RWPE2 (cell line): ENCODE measurements at regions not wholly inside any gene's neighbourhood (a gene's known extent, or its start where the extent isn't known, plus 50 kb on each side); places are given as distances from the start of the nearest gene placed in this dataset.

Experiments
- ATAC-seq: fragments of 200-7000 bp; cut with Tn5 transposase; 3 replicates; pipeline ENCODE4 v1.9.1; 2021; ENCODE audit warnings: low read depth
- DNase-seq: peaks from one replicate; pipeline ENCODE4 v3.0.0-alpha.2; 2020; ENCODE audit warnings: low spot score
- H3K27ac ChIP-seq: fragments of 450-650 bp; 2 replicates; pipeline ENCODE4 v1.5.1; 2017; ENCODE audit warnings: mild to moderate bottlenecking; ENCODE audit not compliant: poor library complexity, severe bottlenecking
- H3K27me3 ChIP-seq: fragments of 250-450 bp; sonication (Bioruptor Pico); 2 replicates; pipeline ENCODE4 v1.5.1; 2021; ENCODE audit warnings: mild to moderate bottlenecking, moderate library complexity; ENCODE audit not compliant: insufficient read depth, poor library complexity, severe bottlenecking
- H3K36me3 ChIP-seq: fragments of 250-450 bp; sonication (Bioruptor Pico); 2 replicates; pipeline ENCODE4 v1.5.1; 2020; ENCODE audit warnings: low read depth, mild to moderate bottlenecking, moderate library complexity
- H3K4me1 ChIP-seq: fragments of 250-450 bp; sonication (Bioruptor Pico); 2 replicates; pipeline ENCODE4 v1.5.1; 2021; ENCODE audit warnings: mild to moderate bottlenecking, moderate library complexity; ENCODE audit not compliant: insufficient read depth, poor library complexity, severe bottlenecking
- H3K4me3 ChIP-seq: fragments of 250-450 bp; sonication (Bioruptor Pico); 2 replicates; pipeline ENCODE4 v1.5.1; 2021; ENCODE audit warnings: mild to moderate bottlenecking, moderate library complexity; ENCODE audit not compliant: severe bottlenecking
- H3K9me3 ChIP-seq: fragments of 250-450 bp; sonication (Bioruptor Pico); 2 replicates; pipeline ENCODE4 v1.5.1; 2021; ENCODE audit warnings: mild to moderate bottlenecking, moderate library complexity; ENCODE audit not compliant: severe bottlenecking
- TF ChIP-seq, protein P1 (sequence below): fragments of 450-650 bp; IDR thresholded peaks from one replicate; pipeline ENCODE4 v1.5.1; 2017; ENCODE audit warnings: mild to moderate bottlenecking, moderate library complexity; ENCODE audit not compliant: poor library complexity, severe bottlenecking

DNA sequence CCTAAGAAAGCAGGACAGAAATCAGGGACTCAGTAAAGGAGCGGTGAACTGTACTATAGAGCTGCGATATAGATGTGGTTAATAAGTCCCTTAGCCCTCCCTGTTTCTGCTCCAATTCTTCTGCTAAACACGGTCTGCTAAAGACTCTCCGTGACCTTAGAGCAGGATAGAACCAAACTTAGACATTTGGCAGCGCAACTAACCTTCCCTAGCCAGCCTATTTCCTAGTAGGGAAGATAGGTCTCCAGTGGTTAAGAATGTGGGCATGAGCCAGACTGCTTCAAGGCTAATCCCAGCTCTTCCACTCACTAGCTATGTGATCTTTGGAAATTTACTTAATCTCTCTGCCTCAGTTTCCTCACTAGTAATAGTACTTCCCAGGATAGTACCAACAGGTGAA, 193.6 kb upstream of the IL12A start:
- no peak overlapping the region for H3K4me3 ChIP-seq
- DNase-seq (no peak), ATAC-seq (no peak)
- no peaks in the 10 kb centered on the region for H3K27me3 ChIP-seq
- H3K27ac ChIP-seq: no peak overlapping the region
- peaks cover 18% of the 10 kb centered on the region for H3K4me1 ChIP-seq
- H3K9me3 ChIP-seq: no peaks in the 10 kb centered on the region
- H3K36me3 ChIP-seq: peaks cover 3% of the 10 kb centered on the region; the same call in 1 of the 2 replicates
- TF ChIP-seq, protein P1, sequence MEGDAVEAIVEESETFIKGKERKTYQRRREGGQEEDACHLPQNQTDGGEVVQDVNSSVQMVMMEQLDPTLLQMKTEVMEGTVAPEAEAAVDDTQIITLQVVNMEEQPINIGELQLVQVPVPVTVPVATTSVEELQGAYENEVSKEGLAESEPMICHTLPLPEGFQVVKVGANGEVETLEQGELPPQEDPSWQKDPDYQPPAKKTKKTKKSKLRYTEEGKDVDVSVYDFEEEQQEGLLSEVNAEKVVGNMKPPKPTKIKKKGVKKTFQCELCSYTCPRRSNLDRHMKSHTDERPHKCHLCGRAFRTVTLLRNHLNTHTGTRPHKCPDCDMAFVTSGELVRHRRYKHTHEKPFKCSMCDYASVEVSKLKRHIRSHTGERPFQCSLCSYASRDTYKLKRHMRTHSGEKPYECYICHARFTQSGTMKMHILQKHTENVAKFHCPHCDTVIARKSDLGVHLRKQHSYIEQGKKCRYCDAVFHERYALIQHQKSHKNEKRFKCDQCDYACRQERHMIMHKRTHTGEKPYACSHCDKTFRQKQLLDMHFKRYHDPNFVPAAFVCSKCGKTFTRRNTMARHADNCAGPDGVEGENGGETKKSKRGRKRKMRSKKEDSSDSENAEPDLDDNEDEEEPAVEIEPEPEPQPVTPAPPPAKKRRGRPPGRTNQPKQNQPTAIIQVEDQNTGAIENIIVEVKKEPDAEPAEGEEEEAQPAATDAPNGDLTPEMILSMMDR: no peak

DNA sequence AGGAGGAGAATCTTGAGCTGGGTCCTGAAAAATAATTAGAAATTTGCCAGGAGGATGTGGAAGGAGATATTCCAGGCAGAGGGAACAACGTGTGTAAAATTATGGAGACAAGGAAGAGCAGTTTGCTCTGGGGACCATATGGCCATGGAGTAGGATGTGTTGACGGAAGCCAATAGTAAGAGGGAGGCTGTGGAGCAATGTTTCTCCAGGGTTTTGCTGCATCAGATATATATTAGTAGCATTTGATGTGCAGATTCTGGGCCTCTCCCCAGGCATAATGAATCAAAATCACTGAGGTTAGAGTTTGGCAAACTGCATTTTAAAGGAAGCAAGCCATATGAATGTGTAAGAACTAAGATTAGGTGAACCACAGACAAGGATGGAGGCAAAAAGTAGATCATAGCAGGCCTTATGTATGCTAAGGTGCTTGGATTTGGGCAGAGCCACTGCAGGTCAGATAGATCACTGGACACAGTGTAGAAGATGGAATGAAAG, 192.9 kb upstream of the IL12A start:
- peaks cover 3% of the 10 kb centered on the region; the same call in 1 of the 2 replicates for H3K36me3 ChIP-seq
- no peak overlapping the region for H3K4me3 ChIP-seq
- no peaks in the 10 kb centered on the region for H3K9me3 ChIP-seq
- H3K27ac ChIP-seq: no peak overlapping the region
- TF ChIP-seq, protein P1: no peak
- DNase-seq (no peak), ATAC-seq (no peak)
- no peaks in the 10 kb centered on the region for H3K27me3 ChIP-seq
- peaks cover 18% of the 10 kb centered on the region for H3K4me1 ChIP-seq

DNA sequence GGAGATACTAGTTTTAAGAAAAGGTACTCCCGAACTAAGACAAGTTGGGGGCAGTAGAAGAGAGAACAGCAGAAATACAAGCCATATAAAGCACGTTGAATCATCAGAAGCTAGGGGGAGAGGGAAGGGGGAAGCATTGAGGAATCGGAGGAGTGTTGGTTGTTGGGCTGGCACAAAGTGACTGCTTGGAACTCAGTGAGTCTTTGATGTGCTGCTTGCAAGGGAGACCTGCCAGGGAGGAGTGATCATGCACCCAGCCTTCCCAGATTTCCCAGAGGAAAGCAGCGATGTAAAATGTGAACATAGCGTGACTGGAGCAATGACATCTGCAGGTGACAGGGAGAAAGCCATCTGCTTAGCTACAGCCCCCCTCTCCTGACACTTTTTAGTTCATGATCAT, 192.4 kb upstream of the IL12A start:
- Histone ChIP-seq H3K9me3 (no peaks in the 10 kb centered on the region), H3K4me1 (peaks cover 18% of the 10 kb centered on the region), H3K4me3 (no peak overlapping the region), H3K36me3 (no peaks in the 10 kb centered on the region; the same call in 1 of the 2 replicates), H3K27ac (peak overlapping the region; percentile 57), H3K27me3 (no peaks in the 10 kb centered on the region)
- ATAC-seq (no peak), DNase-seq (no peak)
- TF ChIP-seq, protein P1: no peak

DNA sequence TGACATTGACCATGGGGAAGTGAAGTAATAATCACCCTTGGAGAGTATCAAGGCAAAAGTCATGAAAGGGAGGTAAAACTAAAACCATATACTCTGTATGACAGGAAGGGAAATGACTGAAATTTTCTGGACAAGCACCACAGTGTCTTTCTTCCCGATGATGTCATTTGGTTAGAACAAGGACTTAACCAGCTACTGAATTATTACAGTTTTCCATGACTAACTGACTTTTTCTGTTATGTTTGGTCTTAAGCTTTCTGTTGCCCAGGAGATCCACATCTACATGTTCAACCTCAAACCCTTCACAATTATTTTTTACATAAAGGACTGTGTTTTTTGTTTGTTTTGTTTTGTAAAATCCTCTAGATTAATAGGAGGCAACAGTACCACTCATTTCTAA, 191.9 kb upstream of the IL12A start:
- peak; percentile 18; the same call in 1 of the 3 replicates for ATAC-seq
- no peaks in the 10 kb centered on the region for H3K9me3 ChIP-seq
- peak overlapping the region; percentile 57 for H3K27ac ChIP-seq
- no peak overlapping the region for H3K4me3 ChIP-seq
- TF ChIP-seq, protein P1: no peak
- H3K4me1 ChIP-seq: peaks cover 18% of the 10 kb centered on the region
- no peaks in the 10 kb centered on the region for H3K27me3 ChIP-seq
- H3K36me3 ChIP-seq: no peaks in the 10 kb centered on the region; the same call in 1 of the 2 replicates
- no peak for DNase-seq

DNA sequence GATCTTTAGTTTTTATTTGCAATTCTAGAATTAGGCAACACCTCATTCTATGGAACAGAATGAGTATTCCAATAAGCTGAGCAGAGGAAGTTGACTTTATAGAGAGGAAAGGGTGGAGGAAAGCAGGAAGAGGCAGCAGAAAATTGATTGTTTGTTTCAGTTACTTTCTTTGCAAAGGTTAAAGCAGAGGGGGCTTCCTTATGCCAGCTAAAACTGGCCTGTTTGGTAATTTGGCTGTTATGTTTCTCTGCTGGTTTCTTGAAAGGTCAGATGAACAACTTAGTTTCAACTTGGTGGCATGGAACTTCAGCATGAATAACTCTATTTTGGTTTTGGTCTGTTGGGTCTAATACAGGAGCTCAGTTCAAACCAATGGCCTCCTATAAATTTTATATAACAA, 190.9 kb upstream of the IL12A start:
- no peaks in the 10 kb centered on the region for H3K27me3 ChIP-seq
- peaks cover 18% of the 10 kb centered on the region for H3K4me1 ChIP-seq
- H3K27ac ChIP-seq: peak overlapping the region; percentile 57
- H3K36me3 ChIP-seq: no peaks in the 10 kb centered on the region
- no peak overlapping the region for H3K4me3 ChIP-seq
- DNase-seq (no peak), ATAC-seq (no peak)
- TF ChIP-seq, protein P1: no peak
- no peaks in the 10 kb centered on the region for H3K9me3 ChIP-seq
